ENCODE measurements at regions not wholly inside any gene's neighbourhood (a gene's known extent, or its start where the extent isn't known, plus 50 kb on each side); places are given as distances from the start of the nearest gene placed in this dataset.

- no peaks in the 10 kb centered on the region for H3K9me3 ChIP-seq
- 79% methylated on average over 6 of the region's 6 CpGs for WGBS
- no peaks in the 10 kb centered on the region for H3K36me3 ChIP-seq
- H3K27me3 ChIP-seq: no peaks in the 10 kb centered on the region
- intact Hi-C loops (cut with DNase I): no loop called here
- DNase-seq (ENCODE audit: extremely low spot score): no peak
- no peak for TF ChIP-seq POLR2A (IDR thresholded peaks at IDR 0.05; ENCODE audit: low read depth)
- no peak for TF ChIP-seq POLR2AphosphoS5 (IDR thresholded peaks at IDR 0.05)
- TF ChIP-seq CTCF (IDR thresholded peaks at IDR 0.05): no peak
- TF ChIP-seq EP300 (IDR thresholded peaks at IDR 0.05): no peak
- peaks cover 0 to 10% (median 1%) of the 10 kb centered on the region in 4 donors for H3K4me1 ChIP-seq
- no peak overlapping the region for H3K4me3 ChIP-seq
- no peak overlapping the region for H3K27ac ChIP-seq (replicated peaks in 1 of 4)
These were observed 359.2 kb upstream of the PROK2 start for GRCh38 chr3:72143966-72144717.

GRCh38 chr3:72143322-72143721 is 358.4 kb upstream of the PROK2 start:
- Histone ChIP-seq H3K4me1 (peaks cover 0 to 10% (median 2%) of the 10 kb centered on the region in 4 donors), H3K9me3 (no peaks in the 10 kb centered on the region), H3K27me3 (no peaks in the 10 kb centered on the region), H3K4me3 (no peak overlapping the region), H3K36me3 (no peaks in the 10 kb centered on the region), H3K27ac (replicated peaks in 1 of 4) (no peak overlapping the region)
- no peak for DNase-seq (ENCODE audit: extremely low spot score)
- TF ChIP-seq CTCF (IDR thresholded peaks at IDR 0.05) (no peak), EP300 (IDR thresholded peaks at IDR 0.05) (no peak), POLR2A (IDR thresholded peaks at IDR 0.05; ENCODE audit: low read depth) (no peak), POLR2AphosphoS5 (IDR thresholded peaks at IDR 0.05) (no peak)
- WGBS: over 99% methylated on average over 6 of the region's 7 CpGs
- intact Hi-C loops (cut with DNase I): no loop called here

GRCh38 chr3:72142028-72142427 is 357.1 kb upstream of the PROK2 start:
- no peaks in the 10 kb centered on the region for H3K9me3 ChIP-seq
- H3K27ac ChIP-seq (replicated peaks in 1 of 4): no peak overlapping the region
- H3K27me3 ChIP-seq: no peaks in the 10 kb centered on the region
- no peak for DNase-seq (ENCODE audit: extremely low spot score)
- H3K4me1 ChIP-seq: peaks cover 0 to 12% (median 5%) of the 10 kb centered on the region in 4 donors
- H3K36me3 ChIP-seq: no peaks in the 10 kb centered on the region
- H3K4me3 ChIP-seq: no peak overlapping the region
- intact Hi-C loops (cut with DNase I): no loop called here
- WGBS: 56% methylated on average over 1 of the region's 1 CpG
- TF ChIP-seq CTCF (IDR thresholded peaks at IDR 0.05) (no peak), EP300 (IDR thresholded peaks at IDR 0.05) (no peak), POLR2AphosphoS5 (IDR thresholded peaks at IDR 0.05) (no peak), POLR2A (IDR thresholded peaks at IDR 0.05; ENCODE audit: low read depth) (no peak)

GRCh38 chr3:72141264-72141663 is 356.3 kb upstream of the PROK2 start:
- H3K27me3 ChIP-seq: no peaks in the 10 kb centered on the region
- intact Hi-C loops (cut with DNase I): no loop called here

More at GRCh38 chr3:72141264-72141663, 356.3 kb upstream of the PROK2 start:
- H3K4me3 ChIP-seq: no peak overlapping the region
- WGBS: 90% methylated on average over 1 of the region's 1 CpG
- no peaks in the 10 kb centered on the region for H3K36me3 ChIP-seq
- H3K27ac ChIP-seq (replicated peaks in 1 of 4): no peak overlapping the region
- H3K4me1 ChIP-seq: peaks cover 0 to 12% (median 5%) of the 10 kb centered on the region in 4 donors
- no peaks in the 10 kb centered on the region for H3K9me3 ChIP-seq
- TF ChIP-seq POLR2AphosphoS5 (IDR thresholded peaks at IDR 0.05): no peak
- TF ChIP-seq CTCF (IDR thresholded peaks at IDR 0.05): no peak
- TF ChIP-seq POLR2A (IDR thresholded peaks at IDR 0.05; ENCODE audit: low read depth): no peak
- no peak for TF ChIP-seq EP300 (IDR thresholded peaks at IDR 0.05)
- DNase-seq (ENCODE audit: extremely low spot score): no peak

Measured in esophagus muscularis mucosa (tissue), 4 donors.